Endodermal cell (in vitro differentiated cells): ENCODE measurements at regions not wholly inside any gene's neighbourhood (a gene's known extent, or its start where the extent isn't known, plus 50 kb on each side); places are given as distances from the start of the nearest gene placed in this dataset.

Source experiments
- DNase-seq: peaks from one replicate; pipeline ENCODE4 v3.0.0-alpha.2; 2017
- H3K27ac ChIP-seq: 2 replicates; pipeline ENCODE4 v1.5.1; 2013; ENCODE audit warnings: mild to moderate bottlenecking, low read depth, low read length, moderate library complexity
- H3K27me3 ChIP-seq: 2 replicates; pipeline ENCODE4 v1.6.1; 2013; ENCODE audit warnings: mild to moderate bottlenecking, low read length, moderate library complexity; ENCODE audit not compliant: insufficient read depth, control insufficient read depth, poor library complexity, severe bottlenecking
- H3K36me3 ChIP-seq: 2 replicates; pipeline ENCODE4 v1.7.0; 2013; ENCODE audit warnings: mild to moderate bottlenecking, low read length, moderate library complexity; ENCODE audit not compliant: control insufficient read depth, insufficient read depth
- H3K4me1 ChIP-seq: one replicate; pipeline ENCODE4 v1.7.0; 2013; ENCODE audit warnings: low read length; ENCODE audit not compliant: control insufficient read depth, insufficient read depth
- H3K4me3 ChIP-seq: 2 replicates; pipeline ENCODE4 v1.5.1; 2013; ENCODE audit warnings: mild to moderate bottlenecking, low read length, moderate library complexity
- H3K9ac ChIP-seq: 2 replicates; pipeline ENCODE4 v1.6.1; 2013; ENCODE audit warnings: mild to moderate bottlenecking, low read length, moderate library complexity; ENCODE audit not compliant: poor library complexity, severe bottlenecking; ENCODE audit errors: extremely low read depth
- H3K9me3 ChIP-seq: 2 replicates; pipeline ENCODE4 v1.6.1; 2013; ENCODE audit warnings: mild to moderate bottlenecking, low read length, moderate library complexity; ENCODE audit not compliant: control insufficient read depth
- H3K27ac Mint-ChIP-seq: 2 replicates; pipeline ENCODE4 v1.8.0; 2020; ENCODE audit warnings: mixed read lengths
- H3K27me3 Mint-ChIP-seq: 2 replicates; pipeline ENCODE4 v1.8.0; 2021; ENCODE audit warnings: mild to moderate bottlenecking, mixed read lengths; ENCODE audit not compliant: insufficient read depth
- H3K36me3 Mint-ChIP-seq: 2 replicates; pipeline ENCODE4 v1.8.0; 2020; ENCODE audit warnings: low read depth, mixed read lengths
- H3K4me1 Mint-ChIP-seq: 2 replicates; pipeline ENCODE4 v1.8.0; 2020; ENCODE audit warnings: mixed read lengths
- H3K4me3 Mint-ChIP-seq: 2 replicates; pipeline ENCODE4 v1.8.0; 2020; ENCODE audit warnings: mild to moderate bottlenecking, moderate library complexity, mixed read lengths
- H3K9me3 Mint-ChIP-seq: 2 replicates; pipeline ENCODE4 v1.8.0; 2020; ENCODE audit warnings: mild to moderate bottlenecking, mixed read lengths
- WGBS, 2 experiments: methylation state at CpG; one replicate each; pipeline versions ENCODE4 v1.1.5 to v1.1.7; 2013; ENCODE audit warnings: missing lambda C conversion rate in 2 of 2, mixed read lengths in 1 of 2; ENCODE audit not compliant: insufficient coverage in 1 of 2, insufficient read length in 1 of 2; 5-methylcytosine and 5-hydroxymethylcytosine counted together
- TF ChIP-seq, protein P1 (sequence below): fragments of 200-600 bp; sonication (generic); conservative IDR thresholded peaks from 2 replicates; pipeline ENCODE4 v1.5.0; 2021; ENCODE audit warnings: antibody characterized with exemption, mild to moderate bottlenecking

DNA sequence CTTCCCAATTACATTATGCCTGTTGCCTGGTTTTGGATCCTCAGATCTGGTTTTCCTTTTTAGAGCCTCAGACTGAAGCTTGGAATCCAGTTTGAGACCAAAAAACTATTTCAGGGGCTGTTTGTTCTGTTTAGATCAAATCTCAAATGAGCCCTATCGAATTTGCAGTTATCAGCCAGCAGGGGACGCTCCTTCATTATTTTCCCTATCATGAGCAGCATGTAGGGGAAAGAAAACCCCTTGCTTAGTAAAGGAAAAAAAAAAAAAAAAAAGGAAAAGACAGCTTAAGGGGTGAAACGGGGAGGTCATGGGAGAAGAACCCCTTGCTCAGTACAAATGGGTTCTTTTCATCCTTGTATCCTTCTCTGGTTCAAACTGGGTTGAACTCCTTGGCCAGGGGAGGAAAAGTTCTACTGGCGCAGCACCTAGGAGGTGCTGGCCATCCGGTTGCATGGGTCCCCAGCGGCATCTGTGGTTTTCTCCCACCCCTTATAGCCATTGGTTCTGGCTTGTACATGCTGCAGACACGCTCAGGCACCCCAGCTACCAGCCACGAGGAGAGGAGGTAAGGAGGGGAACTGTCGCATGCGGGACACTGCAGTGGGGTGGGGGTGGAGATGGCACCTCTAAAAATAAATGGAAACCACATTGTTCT is 1375.1 kb upstream of the ALCAM start:
- Histone ChIP-seq H3K4me3 (no peak overlapping the region), H3K4me1 (no peaks in the 10 kb centered on the region), H3K9ac (no peak overlapping the region), H3K27me3 (no peaks in the 10 kb centered on the region), H3K36me3 (no peaks in the 10 kb centered on the region), H3K9me3 (no peaks in the 10 kb centered on the region), H3K27ac (no peak overlapping the region)
- DNase-seq, result peak; percentile 77
- H3K4me3 Mint-ChIP-seq, result no peak overlapping the region
- no peaks in the 10 kb centered on the region for H3K4me1 Mint-ChIP-seq
- H3K27me3 Mint-ChIP-seq, result no peaks in the 10 kb centered on the region
- TF ChIP-seq, protein P1, sequence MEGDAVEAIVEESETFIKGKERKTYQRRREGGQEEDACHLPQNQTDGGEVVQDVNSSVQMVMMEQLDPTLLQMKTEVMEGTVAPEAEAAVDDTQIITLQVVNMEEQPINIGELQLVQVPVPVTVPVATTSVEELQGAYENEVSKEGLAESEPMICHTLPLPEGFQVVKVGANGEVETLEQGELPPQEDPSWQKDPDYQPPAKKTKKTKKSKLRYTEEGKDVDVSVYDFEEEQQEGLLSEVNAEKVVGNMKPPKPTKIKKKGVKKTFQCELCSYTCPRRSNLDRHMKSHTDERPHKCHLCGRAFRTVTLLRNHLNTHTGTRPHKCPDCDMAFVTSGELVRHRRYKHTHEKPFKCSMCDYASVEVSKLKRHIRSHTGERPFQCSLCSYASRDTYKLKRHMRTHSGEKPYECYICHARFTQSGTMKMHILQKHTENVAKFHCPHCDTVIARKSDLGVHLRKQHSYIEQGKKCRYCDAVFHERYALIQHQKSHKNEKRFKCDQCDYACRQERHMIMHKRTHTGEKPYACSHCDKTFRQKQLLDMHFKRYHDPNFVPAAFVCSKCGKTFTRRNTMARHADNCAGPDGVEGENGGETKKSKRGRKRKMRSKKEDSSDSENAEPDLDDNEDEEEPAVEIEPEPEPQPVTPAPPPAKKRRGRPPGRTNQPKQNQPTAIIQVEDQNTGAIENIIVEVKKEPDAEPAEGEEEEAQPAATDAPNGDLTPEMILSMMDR, result peak; percentile 81
- WGBS, 2 experiments, result 0 to 69% methylated on average over 1 to 10 of the region's 10 CpGs
- no peak overlapping the region for H3K27ac Mint-ChIP-seq
- H3K36me3 Mint-ChIP-seq, result no peaks in the 10 kb centered on the region
- no peaks in the 10 kb centered on the region for H3K9me3 Mint-ChIP-seq

DNA sequence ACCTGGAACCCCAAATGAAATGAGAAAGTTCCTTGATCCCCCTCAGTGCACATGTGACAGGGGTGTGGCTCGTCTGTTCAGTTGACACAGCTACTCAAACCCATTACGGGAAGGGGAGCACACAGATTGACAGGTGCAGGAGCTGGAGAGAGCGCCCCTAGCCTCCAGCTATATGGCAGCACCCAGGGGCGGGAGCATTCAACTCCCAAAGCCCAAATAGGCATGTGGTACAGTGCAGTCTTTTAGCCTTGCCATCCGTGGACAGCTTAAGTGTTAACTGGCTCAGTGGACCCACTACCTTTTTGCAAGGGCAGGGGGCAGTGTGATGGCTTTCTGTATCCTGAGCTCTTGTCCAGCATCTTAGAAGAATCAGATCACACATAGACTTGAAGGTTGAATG is 1374.2 kb upstream of the ALCAM start:
- Histone ChIP-seq H3K9ac (no peak overlapping the region), H3K4me1 (no peaks in the 10 kb centered on the region), H3K27me3 (no peaks in the 10 kb centered on the region), H3K36me3 (no peaks in the 10 kb centered on the region), H3K4me3 (no peak overlapping the region), H3K9me3 (no peaks in the 10 kb centered on the region), H3K27ac (no peak overlapping the region)
- Mint-ChIP-seq H3K9me3 (no peaks in the 10 kb centered on the region), H3K4me3 (no peak overlapping the region), H3K36me3 (no peaks in the 10 kb centered on the region), H3K4me1 (no peaks in the 10 kb centered on the region), H3K27me3 (no peaks in the 10 kb centered on the region), H3K27ac (no peak overlapping the region)
- TF ChIP-seq, protein P1, result peak; percentile 53
- DNase-seq, result peak; percentile 43
- 89 to 96% methylated on average over 3 to 5 of the region's 5 CpGs for WGBS, 2 experiments

DNA sequence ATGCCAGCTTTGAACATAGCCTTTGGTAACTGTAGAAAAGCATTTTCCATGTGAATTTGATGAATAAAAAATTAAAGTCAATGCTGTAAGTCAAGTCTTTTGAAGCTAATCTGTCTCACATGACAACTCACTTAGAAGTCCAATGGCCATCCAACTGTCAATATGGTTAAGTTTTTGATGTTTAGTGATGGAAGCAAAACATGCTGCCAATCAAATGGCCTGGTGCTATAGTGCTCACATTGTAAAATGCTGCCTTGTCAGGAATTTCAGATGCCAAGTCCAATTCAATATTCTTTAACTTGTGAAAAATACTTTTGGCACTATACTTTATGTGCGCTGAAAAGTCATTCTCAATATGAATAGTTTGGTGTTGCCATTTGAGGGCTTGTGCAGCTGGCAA is 1361.8 kb upstream of the ALCAM start:
- Histone ChIP-seq H3K27ac (no peak overlapping the region), H3K9ac (no peak overlapping the region), H3K36me3 (no peaks in the 10 kb centered on the region), H3K4me1 (no peaks in the 10 kb centered on the region), H3K27me3 (no peaks in the 10 kb centered on the region), H3K4me3 (no peak overlapping the region), H3K9me3 (no peaks in the 10 kb centered on the region)
- no peak for DNase-seq
- TF ChIP-seq, protein P1, result no peak
- Mint-ChIP-seq H3K4me1 (no peaks in the 10 kb centered on the region), H3K4me3 (no peak overlapping the region), H3K27me3 (no peaks in the 10 kb centered on the region), H3K9me3 (no peaks in the 10 kb centered on the region), H3K27ac (no peak overlapping the region), H3K36me3 (no peaks in the 10 kb centered on the region)
- WGBS, 2 experiments, result 100% methylated on average over 1 of the region's 1 CpG; no CpG with 5 or more reads in 1 of the 2 experiments
